ENCODE measurements at regions not wholly inside any gene's neighbourhood (a gene's known extent, or its start where the extent isn't known, plus 50 kb on each side); places are given as distances from the start of the nearest gene placed in this dataset.
"Not testable (repeated sequence)": the region's sequence is repeated elsewhere in the genome, so short reads cannot be mapped to it uniquely, and the experiment has no call there.

- DNase-seq = no peak
Measured at GRCh38 chr5:119694284-119694683, 64.9 kb downstream of the FAM170A start.

GRCh38 chr5:119706049-119706448 lies 76.7 kb downstream of the FAM170A start:
- no peak for DNase-seq

GRCh38 chr5:119708076-119708790 lies 78.9 kb downstream of the FAM170A start:
- no peak for DNase-seq

- no peak for DNase-seq
Measured at GRCh38 chr5:119721775-119722174, 92.4 kb downstream of the FAM170A start.

- DNase-seq = not testable (repeated sequence)
Measured at GRCh38 chr5:119725291-119725690, 95.9 kb downstream of the FAM170A start.

GRCh38 chr5:119726544-119726943 lies 97.2 kb downstream of the FAM170A start:
- no peak for DNase-seq

GRCh38 chr5:119740225-119740624 lies 110.9 kb downstream of the FAM170A start:
- no peak for DNase-seq

GRCh38 chr5:119741691-119742090 lies 112.3 kb downstream of the FAM170A start:
- no peak for DNase-seq

- DNase-seq = no peak
Measured at GRCh38 chr5:119742311-119742710, 113.0 kb downstream of the FAM170A start.

- no peak for DNase-seq
Measured at GRCh38 chr5:119743927-119744326, 114.6 kb downstream of the FAM170A start.

- no peak for DNase-seq
Measured at GRCh38 chr5:119745976-119746375, 116.6 kb downstream of the FAM170A start.

GRCh38 chr5:119746984-119747383 lies 117.6 kb downstream of the FAM170A start:
- no peak for DNase-seq

- no peak for DNase-seq
Measured at GRCh38 chr5:119750887-119751733, 121.8 kb downstream of the FAM170A start.

GRCh38 chr5:119751734-119752094 lies 122.4 kb downstream of the FAM170A start:
- no peak for DNase-seq

GRCh38 chr5:119752921-119753886 lies 123.8 kb downstream of the FAM170A start:
- no peak for DNase-seq

- not testable (repeated sequence) for DNase-seq
Measured at GRCh38 chr5:119754825-119755224, 125.5 kb downstream of the FAM170A start.

- DNase-seq = no peak
Measured at GRCh38 chr5:119757276-119757675, 127.9 kb downstream of the FAM170A start.

GRCh38 chr5:119769695-119770693 lies 140.6 kb downstream of the FAM170A start:
- DNase-seq = peak; percentile 58

- not testable (repeated sequence) for DNase-seq
Measured at GRCh38 chr5:119780145-119780544, 150.8 kb downstream of the FAM170A start.

GRCh38 chr5:119785057-119785456 lies 155.7 kb downstream of the FAM170A start:
- DNase-seq = no peak

GRCh38 chr5:119789406-119790117 lies 160.2 kb downstream of the FAM170A start:
- DNase-seq = no peak
